Globus pallidus (tissue), 1 donor: ENCODE measurements at regions not wholly inside any gene's neighbourhood (a gene's known extent, or its start where the extent isn't known, plus 50 kb on each side); places are given as distances from the start of the nearest gene placed in this dataset.
"Not testable (repeated sequence)": the region's sequence is repeated elsewhere in the genome, so short reads cannot be mapped to it uniquely, and the experiment has no call there.

ENCODE experiments used
- DNase-seq: peaks from one replicate; pipeline ENCODE4 v3.0.0-alpha.2; 2015; ENCODE audit warnings: low spot score

DNA sequence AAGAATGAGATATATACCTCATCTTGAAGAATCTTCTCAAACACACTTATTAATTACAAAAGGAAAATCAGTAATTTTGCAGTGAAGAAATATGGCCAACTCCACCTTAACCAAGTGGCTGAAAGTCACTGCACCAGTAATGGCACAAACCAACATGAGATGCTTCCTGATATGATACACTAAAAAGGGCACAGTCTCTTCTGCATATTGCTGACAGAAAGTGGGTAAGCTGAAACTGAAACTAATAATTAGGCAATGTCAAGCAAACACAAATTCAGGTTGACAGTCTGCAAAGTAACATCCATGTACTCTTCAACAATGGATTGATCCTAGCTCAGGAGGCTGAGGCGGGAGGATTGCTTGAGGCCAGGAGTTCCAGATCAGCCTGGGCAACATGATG, 56.1 kb downstream of the ZNF22 start:
- DNase-seq = not testable (repeated sequence)

DNA sequence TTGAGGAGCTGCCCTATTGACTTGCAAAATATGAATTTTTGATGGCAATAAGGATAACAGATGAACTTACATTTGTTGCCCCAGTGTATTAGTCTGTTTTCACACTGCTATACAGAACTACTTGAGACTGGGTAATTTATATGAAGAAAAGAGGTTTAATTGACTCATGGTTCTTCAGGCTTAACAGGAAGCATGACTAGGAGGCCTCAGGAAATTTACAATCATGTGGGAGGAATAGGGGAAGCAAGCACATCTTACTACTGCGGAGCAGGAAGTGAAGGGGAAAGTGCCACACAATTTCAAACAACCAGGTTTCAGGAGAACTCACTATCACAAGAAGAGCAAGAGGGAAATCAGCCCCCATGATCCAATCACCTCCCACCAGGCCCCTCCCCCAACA, 57.9 kb downstream of the ZNF22 start:
- DNase-seq = no peak

DNA sequence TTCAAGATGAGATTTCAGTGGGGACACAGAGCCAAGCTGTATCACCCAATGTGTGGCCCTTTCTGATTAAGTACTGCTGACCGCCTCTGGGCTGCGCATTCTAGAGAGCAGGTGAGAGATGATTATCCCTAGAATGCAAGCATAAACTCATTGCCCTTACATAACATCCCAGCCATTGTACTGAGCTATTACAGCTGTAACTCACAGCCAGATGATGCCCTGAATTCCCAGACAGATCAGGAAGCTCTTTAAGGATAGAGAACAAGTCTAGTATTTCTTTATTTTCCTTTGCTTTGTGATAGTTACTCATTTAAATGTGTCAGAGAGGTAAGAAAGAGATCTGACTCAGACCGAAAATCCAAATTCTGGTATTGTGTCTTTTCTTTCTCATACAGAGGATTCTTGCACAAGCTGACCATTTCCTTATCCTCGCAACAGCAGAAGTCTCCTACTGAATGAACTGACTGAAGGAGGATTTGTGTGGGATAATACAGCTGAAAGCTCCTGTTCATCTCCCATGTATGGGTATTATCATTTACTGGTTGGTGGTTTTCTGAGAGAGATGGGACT, 58.4 kb downstream of the ZNF22 start:
- DNase-seq = no peak

DNA sequence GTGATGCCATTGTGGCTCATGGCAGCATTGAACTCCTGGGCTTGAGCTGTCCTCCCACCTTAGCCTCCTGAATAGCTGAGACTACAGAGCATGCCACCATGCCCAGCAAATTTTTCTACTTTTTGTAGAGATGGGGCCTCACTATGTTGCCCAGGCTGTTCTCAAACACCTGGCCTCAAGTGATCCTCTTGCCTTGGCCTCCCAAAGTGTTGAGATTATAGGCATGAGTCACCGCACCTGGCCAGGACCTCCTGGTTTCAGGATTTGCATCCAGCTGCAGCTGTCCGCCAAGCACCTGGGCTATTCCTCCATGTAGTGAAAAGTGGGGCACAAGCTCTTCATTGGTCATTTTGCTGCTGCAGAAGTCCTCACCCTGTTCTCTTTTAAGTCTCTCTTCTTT, 58.9 kb downstream of the ZNF22 start:
- DNase-seq = no peak

DNA sequence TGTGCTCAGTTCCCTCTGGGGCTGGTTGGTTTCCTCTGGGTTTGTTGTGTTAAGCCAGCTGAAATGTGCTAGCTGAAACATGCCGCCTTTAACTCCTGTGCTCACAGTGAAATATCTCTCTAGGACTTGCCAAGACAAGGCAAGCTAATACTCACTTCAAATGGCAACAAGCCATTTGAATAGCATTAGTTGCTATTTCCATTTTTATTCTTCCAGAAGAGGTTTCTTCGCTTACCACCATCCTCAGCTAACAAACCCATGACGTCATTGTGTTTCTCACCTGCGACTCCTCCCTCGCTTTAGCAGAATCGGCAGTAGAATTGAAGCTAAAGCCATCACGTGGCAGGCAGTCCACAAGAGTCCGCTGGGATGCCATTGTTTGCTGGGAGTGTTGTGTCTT, 61.3 kb downstream of the ZNF22 start:
- no peak for DNase-seq

DNA sequence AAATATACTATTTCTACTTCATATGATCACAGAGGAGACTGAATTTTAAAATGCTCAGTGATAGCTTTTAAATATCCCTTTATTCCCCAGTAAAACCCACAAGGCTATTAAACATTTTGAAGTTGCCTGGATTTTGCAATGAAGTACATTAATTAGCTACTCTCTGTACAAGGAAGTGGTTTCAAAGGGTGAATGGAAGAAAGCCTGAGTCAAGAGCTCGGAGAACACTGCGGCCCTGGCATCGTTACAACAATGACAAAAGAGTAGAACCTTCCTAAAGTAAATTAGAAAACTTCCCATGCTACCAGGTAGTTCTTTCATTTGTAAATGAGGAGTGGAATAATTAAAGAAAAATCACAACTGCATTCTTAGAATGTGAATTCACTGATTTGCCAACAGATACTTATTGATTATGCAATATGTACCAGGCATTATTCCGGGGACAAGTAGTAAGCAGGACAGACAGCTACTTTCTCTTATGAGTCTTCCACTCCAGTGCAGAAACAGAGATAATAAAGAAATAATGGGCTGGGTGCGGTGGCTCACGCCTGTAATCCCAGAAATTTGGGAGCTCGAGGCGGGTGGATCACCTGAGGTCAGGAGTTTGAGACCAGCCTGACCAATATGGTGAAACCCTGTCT, 63.0 kb downstream of the ZNF22 start:
- no peak for DNase-seq

DNA sequence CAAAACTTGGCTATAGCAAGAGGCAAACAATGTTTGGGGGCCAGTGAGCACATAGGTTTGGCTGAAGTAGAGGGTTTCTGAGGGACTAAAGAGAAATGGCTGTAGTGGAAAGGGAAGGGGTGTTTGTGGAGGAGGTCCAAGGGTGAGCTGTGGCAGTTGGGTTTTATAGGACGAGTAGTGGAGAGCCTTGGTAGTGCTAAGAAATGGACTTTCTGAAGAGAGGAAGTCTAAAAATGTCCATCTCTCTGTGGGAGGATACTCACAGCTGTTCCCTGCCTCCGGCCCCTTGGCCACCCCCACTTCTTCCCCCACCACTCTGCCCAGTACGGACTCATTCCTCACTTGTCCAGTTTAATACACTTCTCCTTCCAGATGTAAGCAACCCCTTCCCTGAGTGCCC, 64.3 kb downstream of the ZNF22 start:
- DNase-seq = no peak

DNA sequence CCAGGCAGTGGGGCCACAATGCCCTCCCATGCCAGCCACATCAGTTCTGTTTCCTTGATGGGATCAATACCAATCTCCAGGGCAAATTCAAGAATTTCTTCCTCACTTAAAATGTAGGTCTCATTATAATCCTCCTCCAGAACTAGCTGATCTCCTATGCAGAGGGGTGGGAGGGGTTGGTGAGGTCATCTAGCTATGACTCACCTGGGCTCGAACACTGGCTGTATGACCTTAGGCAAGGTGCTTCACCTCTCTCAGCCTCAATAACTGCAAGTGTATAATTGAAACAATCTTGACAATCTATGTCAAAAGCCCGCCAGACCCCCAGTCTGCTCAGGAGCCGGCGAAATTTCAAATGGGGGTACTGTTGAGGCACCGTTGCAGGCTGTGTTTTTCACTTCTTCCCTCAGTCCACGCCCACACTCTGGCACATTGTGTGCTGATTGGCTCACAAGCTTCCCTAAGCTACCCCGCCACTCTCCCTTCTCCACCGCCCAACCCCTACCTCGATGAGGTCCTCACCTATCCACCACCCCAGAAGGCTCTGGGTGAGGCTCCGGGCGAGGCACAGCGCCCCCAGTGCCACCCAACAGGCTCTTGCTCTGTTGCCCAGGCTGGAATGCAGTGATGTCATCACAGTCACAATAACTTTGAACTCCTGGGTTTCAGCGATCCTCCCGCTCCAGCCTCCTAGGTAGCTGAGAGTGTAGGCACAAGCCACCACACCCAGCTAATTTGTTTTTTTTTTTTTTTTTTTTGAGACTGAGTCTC, 70.5 kb downstream of the ZNF22 start:
- no peak for DNase-seq

DNA sequence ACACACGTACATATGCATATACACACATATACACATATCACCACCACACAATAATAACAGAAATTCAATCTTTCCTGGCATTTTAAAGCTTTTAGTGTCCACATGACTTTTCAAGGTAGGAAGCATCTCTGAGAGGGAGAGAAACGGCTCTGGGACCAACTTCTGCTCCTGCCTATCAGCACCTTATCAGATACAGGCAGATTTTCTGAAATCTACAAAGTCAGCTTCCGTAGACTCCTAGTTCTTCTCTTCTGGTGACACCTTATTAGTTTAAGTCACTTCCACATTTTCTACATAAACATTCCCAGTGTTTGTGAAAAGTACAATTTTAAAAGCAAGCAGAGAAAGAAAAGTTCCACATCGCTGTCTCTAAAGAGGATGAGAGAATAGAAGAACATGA, 74.5 kb downstream of the ZNF22 start:
- DNase-seq = no peak

DNA sequence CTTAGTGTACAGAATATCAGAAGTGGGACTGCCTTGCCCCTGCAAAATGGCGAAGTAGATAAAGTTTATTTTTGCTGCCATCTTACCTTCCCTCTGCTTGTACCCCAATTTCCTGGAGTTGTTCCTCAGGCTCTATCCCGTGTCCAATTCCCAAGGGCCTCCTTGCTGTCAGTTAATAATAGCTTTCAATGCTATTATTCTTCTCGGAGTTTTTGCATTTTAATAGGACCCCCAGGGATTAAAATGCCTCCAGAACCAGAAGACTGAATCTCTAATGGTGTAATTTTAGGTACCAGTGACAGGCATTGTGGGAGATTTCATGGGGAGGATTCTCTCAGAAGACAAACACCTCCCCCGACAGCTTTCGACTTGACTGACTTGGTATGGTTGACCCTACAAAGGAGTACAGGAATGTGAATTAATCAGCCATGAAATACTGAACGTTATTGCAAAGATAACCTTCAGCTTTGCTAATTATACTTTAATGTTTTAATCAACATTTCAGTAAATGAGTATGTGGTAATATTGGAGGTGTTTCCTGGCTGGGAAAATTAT, 75.2 kb downstream of the ZNF22 start:
- no peak for DNase-seq

DNA sequence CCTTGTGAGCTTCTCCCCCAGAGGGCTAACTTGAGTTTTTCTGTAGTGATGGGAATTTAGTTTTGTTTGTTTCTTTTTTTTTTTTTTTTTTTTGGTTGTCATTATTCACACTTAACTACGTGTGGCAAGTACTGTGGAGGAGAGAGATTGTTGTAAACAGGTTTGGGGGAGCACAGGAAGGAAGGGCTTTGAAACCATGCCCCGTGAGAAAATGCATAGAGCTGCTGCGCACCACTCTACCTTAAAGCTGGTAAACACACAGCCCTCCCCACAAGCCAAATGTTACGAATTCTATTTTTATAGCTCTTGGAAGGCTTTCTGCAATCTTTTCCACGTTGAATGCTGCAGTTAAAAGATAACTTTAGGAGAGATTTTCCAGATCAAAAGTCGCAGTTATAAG, 76.2 kb downstream of the ZNF22 start:
- no peak for DNase-seq

DNA sequence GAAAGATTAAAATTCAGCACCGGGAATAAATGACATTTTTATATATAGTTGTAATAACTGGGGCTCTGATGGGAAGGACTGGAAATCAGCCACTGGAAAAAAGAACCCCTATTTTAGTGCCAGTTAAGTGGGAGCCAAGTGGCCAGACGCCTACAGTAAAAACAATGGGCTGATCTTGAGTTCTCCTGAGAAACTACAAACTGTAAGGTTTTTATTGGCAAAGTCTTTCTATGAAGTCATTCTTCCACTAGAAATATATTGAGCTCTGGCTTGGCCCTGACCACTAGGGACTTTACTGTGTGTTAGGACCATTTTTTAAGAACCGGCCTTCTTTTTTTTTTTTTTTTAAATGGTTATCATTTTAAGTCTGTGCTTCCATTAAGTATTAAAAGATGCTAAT, 79.6 kb downstream of the ZNF22 start:
- no peak for DNase-seq

DNA sequence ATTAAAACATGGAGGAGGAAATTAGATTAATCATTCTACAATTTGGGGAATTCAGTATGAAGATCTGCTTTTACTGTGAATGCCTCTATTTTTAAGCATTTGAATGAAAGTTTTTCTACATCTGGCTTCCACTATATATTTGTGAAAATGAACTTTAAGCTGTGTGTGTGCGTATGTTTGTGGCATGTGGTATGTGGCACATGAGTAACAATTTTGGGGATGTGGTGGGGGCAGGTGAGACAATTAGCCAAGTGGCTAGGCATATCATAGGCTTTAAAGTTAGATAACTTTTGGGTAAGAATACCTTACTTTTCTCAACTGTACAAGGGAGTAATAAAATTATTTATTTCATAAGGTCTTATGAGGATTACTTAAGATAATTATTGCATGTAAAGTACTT, 81.5 kb downstream of the ZNF22 start:
- DNase-seq = no peak

DNA sequence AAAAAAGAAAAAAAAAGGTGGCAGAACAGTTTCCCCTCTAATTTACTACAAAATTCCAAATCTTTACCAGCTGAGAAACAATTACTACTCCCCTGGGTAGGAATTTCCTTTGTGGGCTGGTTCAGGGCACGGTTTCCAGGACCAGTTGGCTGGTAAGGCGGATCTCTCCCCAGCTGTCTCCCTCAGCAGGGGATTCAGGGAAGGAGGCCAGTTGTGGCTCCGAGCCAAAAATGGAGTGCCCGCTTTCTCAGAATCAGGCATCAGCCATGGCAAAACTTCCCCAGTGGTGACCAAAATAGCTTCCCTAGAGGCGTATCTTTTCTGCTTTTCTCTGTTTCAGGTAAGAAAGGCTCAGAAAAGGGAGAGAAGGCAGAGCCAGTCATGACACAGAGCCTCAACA, 91.2 kb downstream of the ZNF22 start:
- DNase-seq = peak; percentile 2

DNA sequence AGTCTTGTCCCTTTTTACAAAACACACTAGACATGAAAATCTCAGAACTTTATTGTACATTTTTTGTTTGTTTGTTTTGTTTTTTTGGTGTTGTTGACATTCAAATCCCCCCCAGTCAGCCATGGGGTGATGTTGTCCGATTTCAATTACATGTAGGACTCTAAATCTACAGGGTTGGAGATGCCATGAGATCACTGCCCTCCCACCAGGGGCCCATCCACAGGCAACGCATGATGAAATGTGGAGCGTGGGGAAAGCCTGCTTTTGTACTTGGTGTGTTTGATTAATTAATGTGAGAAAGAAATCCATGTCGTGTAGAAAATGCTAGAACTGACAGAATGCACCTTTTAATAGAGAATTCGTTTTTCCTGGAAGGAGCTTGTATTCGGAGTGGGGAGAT, 93.2 kb downstream of the ZNF22 start:
- no peak for DNase-seq

DNA sequence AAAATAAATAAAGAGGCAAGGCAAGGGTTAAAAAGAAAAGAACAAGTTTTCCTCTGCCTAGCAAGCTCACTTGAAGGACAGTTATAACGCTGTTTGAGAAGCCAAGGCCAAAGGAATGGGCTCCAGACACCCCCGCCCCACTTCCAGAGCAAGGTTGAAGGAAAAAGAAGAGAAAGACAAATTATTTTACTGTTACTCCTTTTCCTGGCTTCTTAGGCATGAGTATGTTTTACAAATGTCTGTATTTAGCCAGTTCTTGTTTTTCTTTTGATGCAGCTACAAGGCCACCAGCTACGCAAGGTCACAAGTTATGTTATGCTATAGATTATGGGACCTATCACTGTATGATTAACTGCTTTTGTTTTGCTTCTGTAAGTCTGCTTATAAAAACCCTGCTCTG, 94.6 kb downstream of the ZNF22 start:
- no peak for DNase-seq

DNA sequence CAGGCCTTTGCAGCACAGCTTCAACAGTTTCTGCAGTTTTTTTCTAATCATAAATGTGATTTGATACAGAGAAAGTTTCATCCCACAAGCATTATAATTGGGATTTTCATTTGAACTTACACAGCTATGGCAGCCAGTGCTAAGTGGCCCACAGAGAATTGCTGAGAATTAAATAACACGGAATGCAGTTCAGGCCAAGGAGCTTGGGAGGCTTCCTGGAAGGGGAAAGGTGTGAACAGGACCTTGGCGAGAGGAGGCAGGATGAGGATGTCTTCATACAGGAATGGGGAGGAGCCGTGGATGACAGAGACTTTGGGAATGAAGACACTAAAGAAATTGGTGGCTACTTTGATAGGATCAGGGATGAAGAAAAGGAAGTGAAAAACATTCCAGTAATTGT, 95.3 kb downstream of the ZNF22 start:
- DNase-seq = no peak

DNA sequence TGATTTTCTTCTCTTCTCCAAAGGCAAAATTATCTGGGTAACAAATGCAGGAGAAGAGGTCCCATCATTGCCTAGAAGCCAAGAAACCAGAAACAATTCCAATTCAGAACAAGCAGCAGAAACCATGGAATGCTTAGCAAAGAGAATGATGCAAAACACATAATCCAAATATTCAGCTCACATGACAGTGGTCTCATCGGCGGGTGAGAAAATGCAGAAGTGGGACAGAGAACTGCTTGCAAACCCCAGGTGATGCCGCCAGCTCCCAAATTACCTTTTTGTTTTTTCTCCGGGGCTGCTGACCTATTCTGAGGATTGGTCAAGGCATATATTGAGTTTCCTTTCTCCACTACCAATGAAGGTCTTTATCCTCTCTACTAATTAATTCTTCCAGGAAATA, 99.7 kb downstream of the ZNF22 start:
- DNase-seq = no peak

DNA sequence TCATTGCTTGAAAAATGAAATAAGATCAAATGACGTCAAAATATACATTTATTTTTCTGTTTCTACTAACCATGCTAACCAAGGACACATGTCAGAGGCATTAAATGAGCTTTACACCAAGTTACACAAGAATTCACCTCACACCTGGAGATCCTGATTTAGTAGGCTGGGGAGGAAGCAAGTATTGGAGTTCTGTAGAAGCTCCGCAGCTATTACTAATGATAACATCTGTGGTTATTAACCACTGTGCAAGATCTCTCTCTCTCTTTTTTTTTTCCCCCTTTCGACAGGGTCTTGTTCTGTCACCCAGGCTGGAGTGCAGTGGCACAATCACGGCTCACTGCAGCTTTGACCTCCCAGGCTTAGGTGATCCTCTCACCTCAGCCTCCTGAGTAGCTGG, 104.0 kb downstream of the ZNF22 start:
- DNase-seq = no peak

DNA sequence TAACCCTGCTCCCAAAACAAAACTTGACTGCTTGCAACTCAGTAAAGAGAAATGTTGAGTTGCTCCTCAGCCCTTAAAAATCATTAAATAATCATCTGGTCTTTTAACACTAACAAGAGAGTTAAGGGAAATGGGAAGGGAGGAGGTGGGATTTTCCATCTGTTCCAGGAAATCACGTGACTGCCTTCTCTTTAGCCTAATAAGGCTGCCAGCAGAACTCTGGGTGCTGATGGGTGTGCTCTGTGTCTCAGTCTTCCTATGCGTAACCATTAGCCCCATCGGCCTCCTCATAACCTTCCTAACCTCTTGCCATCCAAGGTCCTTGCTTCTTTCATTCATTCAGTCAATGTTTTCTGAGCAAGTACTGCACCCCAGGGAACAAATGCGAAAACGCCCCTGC, 104.6 kb downstream of the ZNF22 start:
- not testable (repeated sequence) for DNase-seq

DNA sequence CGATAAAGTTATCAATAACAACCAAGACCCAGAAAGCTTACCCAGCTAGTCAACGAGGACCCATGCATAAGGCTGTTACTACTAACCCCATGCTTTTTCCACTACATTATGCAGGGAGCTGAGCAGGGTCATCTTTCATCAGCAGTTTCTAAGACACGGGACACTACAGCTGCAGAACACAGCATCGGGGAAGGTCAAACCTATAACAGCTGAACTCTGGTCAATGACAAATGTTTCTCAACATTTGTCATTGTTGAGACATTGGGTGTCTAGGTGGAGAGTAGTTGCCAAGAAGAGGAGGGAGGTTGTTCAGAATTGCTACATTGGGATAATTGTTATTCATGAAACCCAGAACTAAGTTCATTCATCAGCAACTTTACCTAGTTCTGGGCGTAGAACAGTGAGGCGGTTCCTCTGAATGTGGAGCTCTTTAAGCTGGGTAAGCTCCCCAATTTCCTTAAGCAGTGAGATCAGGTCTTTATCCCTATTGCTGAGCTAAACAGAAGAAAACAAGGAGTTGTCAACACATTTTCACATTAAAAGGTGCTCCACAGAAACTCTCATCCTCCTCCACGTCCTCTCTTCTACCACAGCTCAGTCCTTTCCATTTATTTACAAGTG, 105.6 kb downstream of the ZNF22 start:
- no peak for DNase-seq

DNA sequence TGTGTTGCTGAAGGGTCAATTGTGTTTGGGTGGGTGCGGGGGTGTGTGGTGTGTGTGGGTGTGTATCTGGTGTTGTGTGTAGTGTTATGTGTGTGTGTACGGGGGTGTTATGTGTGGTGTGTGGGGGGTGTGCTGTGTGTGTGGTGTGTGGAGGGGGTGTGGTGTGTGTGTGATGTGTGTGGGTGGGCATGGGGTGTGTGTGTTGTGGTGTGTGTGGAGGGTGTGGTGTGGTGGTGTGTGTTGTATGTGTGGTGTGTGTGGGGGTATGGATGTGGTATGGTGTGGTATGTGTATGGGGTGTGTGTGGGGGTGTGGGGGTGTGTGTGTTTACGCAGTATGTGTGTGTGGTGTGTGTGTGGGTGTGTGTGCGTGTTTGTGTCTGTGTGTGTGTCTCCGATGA, 110.8 kb downstream of the ZNF22 start:
- no peak for DNase-seq

DNA sequence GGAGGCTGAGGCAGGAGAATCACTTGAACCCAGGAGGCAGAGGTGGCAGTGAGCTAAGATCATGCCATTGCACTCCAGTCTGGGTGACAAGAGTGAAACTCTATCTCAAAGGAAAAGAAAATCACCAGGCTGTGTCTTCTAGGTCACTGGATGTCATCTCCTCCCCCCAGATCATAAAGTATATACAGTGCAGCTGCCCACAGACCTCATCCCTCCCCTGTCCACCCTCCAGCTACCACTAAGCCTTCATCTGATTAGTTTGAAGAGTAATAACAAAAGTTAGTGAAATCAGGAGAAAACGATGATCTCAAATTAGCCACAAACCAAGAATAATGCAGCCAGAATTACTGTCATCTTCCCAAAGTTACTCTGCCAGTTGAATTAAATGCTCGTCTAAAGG, 117.2 kb downstream of the ZNF22 start:
- DNase-seq = not testable (repeated sequence)
